Naive thymus-derived CD4-positive, alpha-beta T cell (primary cell): ENCODE measurements at regions not wholly inside any gene's neighbourhood (a gene's known extent, or its start where the extent isn't known, plus 50 kb on each side); places are given as distances from the start of the nearest gene placed in this dataset.

Experiments used
- ATAC-seq: fragments of 150-1000 bp; cut with Tn5 transposase; 2 replicates; pipeline ENCODE4 v1.10.0; 2021; ENCODE audit warnings: mild to moderate bottlenecking, moderate library complexity
- CTCF ChIA-PET: fragments of 350-600 bp; sonication (Branson Sonifier 250); formaldehyde crosslinking; loops from one replicate; lab custom pipeline; 2021; ENCODE audit warnings: antibody characterized with exemption; lab: Charles Lee
- POLR2A ChIA-PET: fragments of 350-600 bp; sonication (Branson Sonifier 250); formaldehyde crosslinking; loops from one replicate; lab custom pipeline; 2021; ENCODE audit warnings: antibody characterized with exemption, inconsistent platforms; lab: Charles Lee
- DNase-seq, 9 donors: peaks; one replicate each; pipeline versions ENCODE4 v3.0.0 to v3.0.0-alpha.2; 2020 to 2022; ENCODE audit warnings: mixed read lengths in 1 of 9
- H3K27ac ChIP-seq: one replicate; pipeline ENCODE4 v1.7.0; 2013; ENCODE audit warnings: mild to moderate bottlenecking, low read depth, low read length, moderate library complexity
- H3K27me3 ChIP-seq, 2 donors: one replicate each; pipeline ENCODE4 v1.7.0; 2013; ENCODE audit warnings: low read length in 2 of 2, mild to moderate bottlenecking in 2 of 2, moderate library complexity in 2 of 2; ENCODE audit not compliant: control insufficient read depth in 2 of 2, insufficient read depth in 2 of 2
- H3K36me3 ChIP-seq, 3 experiments: 1 replicate in 2 of 3; 2 replicates in 1 of 3; pipeline ENCODE4 v1.7.0; 2013; ENCODE audit warnings: low read length in 3 of 3, mild to moderate bottlenecking in 3 of 3, moderate library complexity in 1 of 3; ENCODE audit not compliant: insufficient read depth in 3 of 3, control insufficient read depth in 2 of 3
- H3K4me1 ChIP-seq, 2 donors: one replicate each; pipeline ENCODE4 v1.7.0; 2013; ENCODE audit warnings: low read length in 2 of 2, mild to moderate bottlenecking in 2 of 2, moderate library complexity in 1 of 2; ENCODE audit not compliant: control insufficient read depth in 2 of 2, insufficient read depth in 2 of 2
- H3K4me3 ChIP-seq: 2 replicates; pipeline ENCODE4 v1.7.0; 2013; ENCODE audit warnings: mild to moderate bottlenecking, low read length
- H3K9me3 ChIP-seq, 3 experiments: 1 replicate in 2 of 3; 2 replicates in 1 of 3; pipeline ENCODE4 v1.7.0; 2013; ENCODE audit warnings: low read length in 3 of 3; ENCODE audit not compliant: control insufficient read depth in 2 of 3
- H3K27ac Mint-ChIP-seq, 9 donors: one replicate each; pipeline ENCODE4 v1.8.0; 2020 to 2022; ENCODE audit warnings: mixed read lengths in 9 of 9, mild to moderate bottlenecking in 8 of 9, moderate library complexity in 5 of 9, inconsistent platforms in 2 of 9
- H3K27me3 Mint-ChIP-seq, 5 donors: one replicate each; pipeline ENCODE4 v1.8.0; 2021 to 2022; ENCODE audit warnings: mixed read lengths in 5 of 5, mild to moderate bottlenecking in 1 of 5
- H3K36me3 Mint-ChIP-seq, 5 donors: one replicate each; pipeline ENCODE4 v1.8.0; 2020 to 2022; ENCODE audit warnings: mixed read lengths in 5 of 5, mild to moderate bottlenecking in 3 of 5, inconsistent platforms in 1 of 5
- H3K4me1 Mint-ChIP-seq, 7 donors: one replicate each; pipeline ENCODE4 v1.8.0; 2020 to 2022; ENCODE audit warnings: mixed read lengths in 7 of 7, mild to moderate bottlenecking in 3 of 7, inconsistent platforms in 1 of 7
- H3K4me3 Mint-ChIP-seq, 10 donors: one replicate each; pipeline ENCODE4 v1.8.0; 2020 to 2022; ENCODE audit warnings: mild to moderate bottlenecking in 10 of 10, mixed read lengths in 10 of 10, moderate library complexity in 6 of 10, inconsistent platforms in 2 of 10
- H3K9me3 Mint-ChIP-seq, 11 donors: one replicate each; pipeline ENCODE4 v1.8.0; 2020 to 2022; ENCODE audit warnings: mixed read lengths in 11 of 11, mild to moderate bottlenecking in 4 of 11, inconsistent platforms in 1 of 11, moderate library complexity in 1 of 11
- intact Hi-C, 2 donors: fragments of 100-400 bp; cut with micrococcal nuclease; formaldehyde crosslinking; loops; one replicate each; pipeline ENCODE4 v1.15.1; 2023

- no peaks in the 10 kb centered on the region for H3K27me3 ChIP-seq
- Mint-ChIP-seq H3K36me3 (no peaks in the 10 kb centered on the region), H3K9me3 (peaks cover 3 to 20% (median 11%) of the 10 kb centered on the region in 11 donors), H3K4me3 (no peak overlapping the region), H3K27me3 (no peaks in the 10 kb centered on the region), H3K27ac (no peak overlapping the region), H3K4me1 (no peaks in the 10 kb centered on the region)
- ChIA-PET POLR2A (no interaction called here), CTCF (no interaction called here)
- H3K27ac ChIP-seq = no peak overlapping the region
- no peaks in the 10 kb centered on the region for H3K9me3 ChIP-seq
- no peaks in the 10 kb centered on the region for H3K4me1 ChIP-seq
- no peak for DNase-seq
- no peaks in the 10 kb centered on the region for H3K36me3 ChIP-seq
- ATAC-seq = no peak
- intact Hi-C loops = no loop called here
- no peak overlapping the region for H3K4me3 ChIP-seq
Observed at GRCh38 chr4:157674699-157675098, 454.2 kb downstream of the GRIA2 start.

DNA sequence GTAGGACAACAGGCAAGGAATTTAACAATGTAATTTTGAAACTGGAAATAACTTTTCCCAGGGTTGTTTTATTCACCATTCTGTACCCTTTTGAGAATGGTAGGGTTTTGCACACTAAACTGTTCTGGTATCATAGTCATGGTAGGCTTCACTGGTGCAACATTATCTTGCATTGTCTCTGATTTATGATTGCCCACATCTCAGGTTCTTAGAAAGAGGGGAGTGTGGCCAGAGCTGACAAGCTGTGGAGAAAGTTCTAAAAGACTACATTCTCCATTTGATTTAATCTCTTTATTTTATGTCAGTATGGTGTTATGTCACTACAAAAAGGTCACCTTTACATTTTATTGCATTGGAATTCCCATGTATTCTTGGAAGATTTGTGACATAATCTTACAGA, 447.3 kb downstream of the GRIA2 start:
- no peaks in the 10 kb centered on the region for H3K36me3 Mint-ChIP-seq
- H3K4me1 Mint-ChIP-seq = no peaks in the 10 kb centered on the region
- H3K9me3 ChIP-seq = no peaks in the 10 kb centered on the region
- POLR2A ChIA-PET = no interaction called here
- H3K27me3 Mint-ChIP-seq = no peaks in the 10 kb centered on the region
- no peak for DNase-seq
- H3K27me3 ChIP-seq = no peaks in the 10 kb centered on the region
- no peaks in the 10 kb centered on the region for H3K4me1 ChIP-seq
- intact Hi-C loops = no loop called here
- no peaks in the 10 kb centered on the region for H3K36me3 ChIP-seq
- no peak overlapping the region for H3K4me3 Mint-ChIP-seq
- ATAC-seq = no peak
- peaks cover 0 to 25% (median 3%) of the 10 kb centered on the region in 11 donors for H3K9me3 Mint-ChIP-seq
- no peak overlapping the region for H3K4me3 ChIP-seq
- H3K27ac ChIP-seq = no peak overlapping the region
- CTCF ChIA-PET = no interaction called here
- no peak overlapping the region for H3K27ac Mint-ChIP-seq

- H3K36me3 ChIP-seq = no peaks in the 10 kb centered on the region
- no peak for ATAC-seq
- POLR2A ChIA-PET = no interaction called here
Observed at GRCh38 chr4:157664726-157665125, 444.2 kb downstream of the GRIA2 start.

DNA sequence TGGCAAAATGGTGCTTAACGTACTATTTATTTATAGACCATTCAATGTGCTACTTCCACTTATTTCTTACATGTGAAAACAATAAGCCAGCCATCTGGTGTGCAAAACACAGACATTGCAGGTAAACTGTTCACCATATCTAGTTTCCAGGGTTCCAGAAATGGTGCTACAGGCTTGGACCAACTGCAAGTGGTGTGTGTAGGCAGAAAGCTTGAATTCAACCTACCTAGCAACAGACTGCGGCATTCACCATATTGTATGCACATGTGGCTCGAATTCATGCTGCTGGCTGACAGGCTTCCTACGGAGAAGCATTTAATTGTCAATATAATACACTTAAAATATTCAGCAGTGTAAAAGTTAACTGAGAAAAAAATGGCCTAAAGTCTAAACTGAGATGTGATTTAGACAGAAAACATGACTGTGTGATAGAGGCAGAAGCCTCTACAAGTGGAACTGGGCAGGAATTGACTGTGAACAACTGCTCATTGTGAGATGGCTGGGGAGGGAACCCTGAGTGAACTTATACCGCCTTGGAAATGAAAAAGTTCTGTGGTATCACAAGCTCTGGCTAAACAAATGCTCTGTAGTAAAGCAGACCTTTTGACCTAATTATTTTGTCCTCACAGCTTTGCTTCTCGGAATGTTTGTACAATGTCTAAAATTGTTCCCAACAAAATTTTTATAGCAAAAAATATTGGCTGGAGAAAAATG, 434.7 kb downstream of the GRIA2 start:
- ATAC-seq (no peak), DNase-seq (no peak)
- Mint-ChIP-seq H3K4me1 (no peaks in the 10 kb centered on the region), H3K27ac (no peak overlapping the region), H3K9me3 (peaks cover 0 to 7% (median 0%) of the 10 kb centered on the region in 11 donors), H3K4me3 (no peak overlapping the region), H3K27me3 (no peaks in the 10 kb centered on the region), H3K36me3 (no peaks in the 10 kb centered on the region)
- no peak overlapping the region for H3K4me3 ChIP-seq
- no peaks in the 10 kb centered on the region for H3K27me3 ChIP-seq
- ChIA-PET CTCF (no interaction called here), POLR2A (no interaction called here)
- H3K27ac ChIP-seq = no peak overlapping the region
- H3K9me3 ChIP-seq = no peaks in the 10 kb centered on the region
- H3K36me3 ChIP-seq = no peaks in the 10 kb centered on the region
- no peaks in the 10 kb centered on the region for H3K4me1 ChIP-seq
- intact Hi-C loops = no loop called here

More at GRCh38 chr4:157664726-157665125, 444.2 kb downstream of the GRIA2 start:
- Histone ChIP-seq H3K27ac (no peak overlapping the region), H3K4me1 (no peaks in the 10 kb centered on the region), H3K4me3 (no peak overlapping the region), H3K9me3 (no peaks in the 10 kb centered on the region), H3K27me3 (no peaks in the 10 kb centered on the region)
- CTCF ChIA-PET = no interaction called here
- Mint-ChIP-seq H3K4me3 (no peak overlapping the region), H3K36me3 (no peaks in the 10 kb centered on the region), H3K27me3 (no peaks in the 10 kb centered on the region), H3K27ac (no peak overlapping the region), H3K9me3 (peaks cover 0 to 19% (median 1%) of the 10 kb centered on the region in 11 donors), H3K4me1 (no peaks in the 10 kb centered on the region)
- intact Hi-C loops = no loop called here
- no peak for DNase-seq

GRCh38 chr4:157643257-157643656, 422.7 kb downstream of the GRIA2 start:
- Histone ChIP-seq H3K9me3 (no peaks in the 10 kb centered on the region), H3K27ac (no peak overlapping the region), H3K36me3 (no peaks in the 10 kb centered on the region), H3K4me1 (no peaks in the 10 kb centered on the region), H3K27me3 (no peaks in the 10 kb centered on the region), H3K4me3 (no peak overlapping the region)
- ATAC-seq = no peak
- CTCF ChIA-PET = no interaction called here
- H3K36me3 Mint-ChIP-seq = no peaks in the 10 kb centered on the region
- H3K4me3 Mint-ChIP-seq = no peak overlapping the region
- H3K27me3 Mint-ChIP-seq = no peaks in the 10 kb centered on the region
- intact Hi-C loops = no loop called here
- DNase-seq = no peak
- POLR2A ChIA-PET = no interaction called here
- H3K9me3 Mint-ChIP-seq = peaks cover 0 to 21% (median 2%) of the 10 kb centered on the region in 11 donors
- no peak overlapping the region for H3K27ac Mint-ChIP-seq
- H3K4me1 Mint-ChIP-seq = no peaks in the 10 kb centered on the region

DNA sequence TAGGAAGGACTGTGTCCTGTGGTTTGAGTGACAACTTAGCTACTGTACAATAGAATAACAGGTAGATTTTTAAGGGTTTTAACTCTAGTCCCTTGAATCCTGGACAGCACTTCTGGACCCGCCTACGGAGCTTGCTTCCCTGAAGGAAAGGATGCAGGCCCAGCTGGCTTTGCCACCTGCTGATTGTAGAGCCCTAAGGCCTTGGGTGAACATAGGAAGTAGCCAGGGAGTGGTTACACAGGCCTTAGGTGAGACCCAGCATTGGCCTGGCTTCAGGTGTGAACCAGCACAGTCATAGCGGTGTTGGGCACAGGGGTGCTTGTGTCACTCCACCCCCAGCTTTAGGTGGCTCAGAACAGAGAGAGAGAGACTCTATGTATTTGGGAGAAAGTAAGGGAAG, 413.5 kb downstream of the GRIA2 start:
- H3K27ac Mint-ChIP-seq = no peak overlapping the region
- H3K27me3 Mint-ChIP-seq = no peaks in the 10 kb centered on the region
- ChIA-PET CTCF (no interaction called here), POLR2A (no interaction called here)
- Histone ChIP-seq H3K9me3 (no peaks in the 10 kb centered on the region), H3K27ac (no peak overlapping the region), H3K4me3 (no peak overlapping the region), H3K4me1 (no peaks in the 10 kb centered on the region), H3K27me3 (no peaks in the 10 kb centered on the region), H3K36me3 (no peaks in the 10 kb centered on the region)
- H3K4me1 Mint-ChIP-seq = no peaks in the 10 kb centered on the region
- H3K4me3 Mint-ChIP-seq = no peak overlapping the region
- H3K9me3 Mint-ChIP-seq = peaks cover 0 to 18% (median 6%) of the 10 kb centered on the region in 11 donors
- DNase-seq (no peak), ATAC-seq (no peak)
- peaks cover 0 to 5% (median 0%) of the 10 kb centered on the region in 5 donors for H3K36me3 Mint-ChIP-seq
- intact Hi-C loops = no loop called here

DNA sequence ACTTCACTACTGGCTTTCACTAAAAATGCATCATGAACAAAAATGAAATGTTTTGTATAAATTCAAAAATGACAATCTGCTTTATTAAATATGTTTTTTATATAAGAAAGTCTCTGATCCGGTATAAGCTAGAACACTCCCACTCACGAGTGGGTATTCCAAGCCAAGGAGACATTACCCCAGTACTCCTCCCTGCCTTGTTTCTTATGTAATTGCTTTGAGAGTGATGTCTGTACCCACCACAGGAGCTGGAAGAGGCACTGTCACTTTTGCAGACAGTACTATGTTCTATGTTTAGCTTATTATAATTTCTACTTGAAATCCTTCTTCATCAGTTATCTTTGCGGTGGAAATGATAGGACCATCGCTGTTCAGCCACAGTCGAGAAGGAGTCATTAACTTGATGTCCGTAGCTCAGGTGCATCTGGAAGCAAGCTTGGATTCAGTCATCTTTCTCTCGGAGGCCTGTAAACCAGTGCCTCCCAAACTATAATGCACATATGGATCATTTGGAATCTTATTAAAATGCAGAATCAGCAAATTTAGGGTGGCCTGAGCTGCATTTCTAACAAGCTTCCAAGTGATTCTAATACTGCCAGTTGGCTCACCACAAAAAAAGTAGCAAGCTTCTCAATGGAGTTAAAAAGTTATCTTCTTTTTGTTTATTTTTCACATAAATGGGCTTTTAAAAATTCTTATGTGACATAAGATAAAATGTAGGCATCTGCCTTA, 396.4 kb downstream of the GRIA2 start:
- Mint-ChIP-seq H3K9me3 (peaks cover 0 to 12% (median 2%) of the 10 kb centered on the region in 11 donors), H3K4me3 (no peak overlapping the region), H3K27ac (no peak overlapping the region), H3K36me3 (no peaks in the 10 kb centered on the region), H3K4me1 (peaks cover 0 to 2% (median 0%) of the 10 kb centered on the region in 7 donors), H3K27me3 (no peaks in the 10 kb centered on the region)
- Histone ChIP-seq H3K4me1 (no peaks in the 10 kb centered on the region), H3K36me3 (no peaks in the 10 kb centered on the region), H3K27ac (no peak overlapping the region), H3K27me3 (no peaks in the 10 kb centered on the region), H3K9me3 (no peaks in the 10 kb centered on the region), H3K4me3 (no peak overlapping the region)
- ChIA-PET CTCF (no interaction called here), POLR2A (no interaction called here)
- intact Hi-C loops = no loop called here
- no peak for DNase-seq
- ATAC-seq = no peak
